Thyroid gland (tissue), 4 donors: ENCODE measurements at regions not wholly inside any gene's neighbourhood (a gene's known extent, or its start where the extent isn't known, plus 50 kb on each side); places are given as distances from the start of the nearest gene placed in this dataset.
A peak's percentile ranks its signal among the peaks of the same experiment; 100 is the strongest.

Experiments
- DNase-seq, 2 donors: peaks; one replicate each; pipeline ENCODE4 v3.0.0-alpha.2; 2019
- H3K27ac ChIP-seq, 3 donors: fragments of 200-600 bp; sonication (generic); 1 replicate in 2 of 3; 2 replicates in 1 of 3; pipeline ENCODE4 v1.5.1; 2016 to 2019; ENCODE audit warnings: mild to moderate bottlenecking in 1 of 3, moderate library complexity in 1 of 3
- H3K27me3 ChIP-seq: fragments of 200-600 bp; sonication (generic); one replicate; pipeline ENCODE4 v1.5.1; 2019
- H3K36me3 ChIP-seq, 2 donors: fragments of 200-600 bp; sonication (generic); one replicate each; pipeline ENCODE4 v1.5.1; 2016 to 2019
- H3K4me1 ChIP-seq, 2 donors: fragments of 200-600 bp; sonication (generic); one replicate each; pipeline ENCODE4 v1.5.1; 2017 to 2019
- H3K4me3 ChIP-seq, 3 donors: fragments of 200-600 bp; sonication (generic); replicated peaks in 1 of 3; 1 replicate in 2 of 3; 2 replicates in 1 of 3; pipeline ENCODE4 v1.5.1; 2016; ENCODE audit warnings: mild to moderate bottlenecking in 1 of 3
- H3K9me3 ChIP-seq: fragments of 200-600 bp; sonication (generic); one replicate; pipeline ENCODE4 v1.5.1; 2017
- POLR2A ChIP-seq, 2 donors: fragments of 450-650 bp; IDR thresholded peaks; one replicate each; pipeline ENCODE4 v1.6.1; 2017; ENCODE audit warnings: antibody characterized with exemption in 2 of 2, mild to moderate bottlenecking in 2 of 2, moderate library complexity in 1 of 2
- WGBS, 2 donors: methylation state at CpG; one replicate each; pipeline ENCODE4 v1.1.5; 2017; 5-methylcytosine and 5-hydroxymethylcytosine counted together
- intact Hi-C: fragments of 100-400 bp; cut with DNase I; formaldehyde crosslinking; loops from one replicate; pipeline ENCODE4 v1.15.1; 2023
- TF ChIP-seq, protein P1 (sequence below), 6 experiments: fragments of 200-600 bp in 3 of 6; fragments of 450-650 bp in 3 of 6; sonication (generic) in 3 of 6; IDR thresholded peaks; one replicate each; pipeline ENCODE4 v1.5.1; 2016 to 2019; ENCODE audit warnings: antibody characterized with exemption in 6 of 6, mild to moderate bottlenecking in 2 of 6, inconsistent platforms in 1 of 6, moderate library complexity in 1 of 6

DNA sequence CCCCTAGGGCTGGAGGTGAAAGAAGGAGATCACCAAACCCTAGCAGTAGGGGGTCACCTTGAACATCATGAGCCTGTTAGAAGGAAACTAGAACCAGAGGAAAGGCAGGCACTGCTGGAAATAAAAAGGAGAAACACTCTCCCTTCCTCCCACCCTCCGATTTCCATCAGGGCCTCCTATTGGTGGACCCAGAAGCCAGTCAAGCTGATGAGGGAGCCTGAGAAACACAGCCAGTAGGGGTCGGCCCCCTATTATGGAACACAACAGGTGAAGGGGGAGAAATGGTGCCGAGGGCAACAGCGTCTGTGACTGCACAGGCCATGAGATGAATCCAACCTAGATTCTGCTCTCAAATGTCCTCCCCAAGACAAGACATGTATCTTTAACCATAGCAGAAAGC lies 156.1 kb upstream of the LRFN2 start:
- Histone ChIP-seq H3K9me3 (no peaks in the 10 kb centered on the region), H3K36me3 (no peaks in the 10 kb centered on the region), H3K27ac (no peak overlapping the region), H3K4me3 (no peak overlapping the region), H3K4me1 (no peaks in the 10 kb centered on the region), H3K27me3 (no peaks in the 10 kb centered on the region)
- TF ChIP-seq, protein P1, sequence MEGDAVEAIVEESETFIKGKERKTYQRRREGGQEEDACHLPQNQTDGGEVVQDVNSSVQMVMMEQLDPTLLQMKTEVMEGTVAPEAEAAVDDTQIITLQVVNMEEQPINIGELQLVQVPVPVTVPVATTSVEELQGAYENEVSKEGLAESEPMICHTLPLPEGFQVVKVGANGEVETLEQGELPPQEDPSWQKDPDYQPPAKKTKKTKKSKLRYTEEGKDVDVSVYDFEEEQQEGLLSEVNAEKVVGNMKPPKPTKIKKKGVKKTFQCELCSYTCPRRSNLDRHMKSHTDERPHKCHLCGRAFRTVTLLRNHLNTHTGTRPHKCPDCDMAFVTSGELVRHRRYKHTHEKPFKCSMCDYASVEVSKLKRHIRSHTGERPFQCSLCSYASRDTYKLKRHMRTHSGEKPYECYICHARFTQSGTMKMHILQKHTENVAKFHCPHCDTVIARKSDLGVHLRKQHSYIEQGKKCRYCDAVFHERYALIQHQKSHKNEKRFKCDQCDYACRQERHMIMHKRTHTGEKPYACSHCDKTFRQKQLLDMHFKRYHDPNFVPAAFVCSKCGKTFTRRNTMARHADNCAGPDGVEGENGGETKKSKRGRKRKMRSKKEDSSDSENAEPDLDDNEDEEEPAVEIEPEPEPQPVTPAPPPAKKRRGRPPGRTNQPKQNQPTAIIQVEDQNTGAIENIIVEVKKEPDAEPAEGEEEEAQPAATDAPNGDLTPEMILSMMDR (IDR thresholded peaks at IDR 0.05), result no peak
- TF ChIP-seq POLR2A (IDR thresholded peaks at IDR 0.05), result no peak
- no peak for DNase-seq
- 69% methylated on average over 4 of the region's 4 CpGs for WGBS, 2 donors
- intact Hi-C loops, result no loop called here

GRCh38 chr6:40740518-40740917 lies 153.4 kb upstream of the LRFN2 start:
- 78 to 89% methylated on average over 3 of the region's 3 CpGs for WGBS, 2 donors
- no peaks in the 10 kb centered on the region for H3K9me3 ChIP-seq
- H3K4me3 ChIP-seq, result no peak overlapping the region
- H3K27ac ChIP-seq, result no peak overlapping the region
- H3K36me3 ChIP-seq, result no peaks in the 10 kb centered on the region
- no peak for DNase-seq
- intact Hi-C loops, result no loop called here
- H3K4me1 ChIP-seq, result no peaks in the 10 kb centered on the region
- TF ChIP-seq, protein P1 (IDR thresholded peaks at IDR 0.05), result no peak
- TF ChIP-seq POLR2A (IDR thresholded peaks at IDR 0.05), result no peak
- H3K27me3 ChIP-seq, result no peaks in the 10 kb centered on the region

DNA sequence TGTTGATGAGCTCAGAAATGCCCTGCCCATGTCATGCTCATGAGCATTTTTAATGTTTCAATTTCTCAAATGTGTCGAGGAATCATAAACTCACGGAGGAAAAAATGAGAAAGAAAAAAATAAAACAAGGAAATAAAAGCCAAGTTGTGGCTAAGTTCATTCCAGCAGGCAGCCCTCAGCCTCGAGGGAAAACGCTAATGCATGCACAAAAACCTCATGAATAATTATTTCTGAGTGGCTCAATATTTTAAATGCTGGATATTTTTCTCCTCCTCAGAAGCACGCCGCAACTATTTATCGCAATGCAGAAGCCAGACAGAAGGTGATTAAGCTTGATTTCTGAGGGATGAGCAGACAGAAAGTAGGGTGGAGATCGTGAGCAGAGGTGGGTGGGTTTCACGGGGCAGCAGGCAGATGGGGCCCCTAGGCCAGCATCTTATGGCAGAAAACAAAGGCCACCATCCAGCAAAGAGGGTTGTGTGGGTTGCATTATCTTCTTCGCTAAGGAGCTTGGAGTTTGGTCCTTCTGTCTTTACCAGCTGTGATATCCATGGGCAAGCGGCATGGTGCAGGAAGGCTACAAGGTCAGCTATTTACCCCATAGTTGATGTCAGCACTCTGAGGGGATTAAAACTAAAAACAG lies 151.5 kb upstream of the LRFN2 start:
- H3K4me1 ChIP-seq, result no peaks in the 10 kb centered on the region
- intact Hi-C loops, result no loop called here
- no peak overlapping the region for H3K27ac ChIP-seq
- H3K9me3 ChIP-seq, result no peaks in the 10 kb centered on the region
- no peak for DNase-seq
- H3K27me3 ChIP-seq, result no peaks in the 10 kb centered on the region
- H3K4me3 ChIP-seq, result no peak overlapping the region
- H3K36me3 ChIP-seq, result no peaks in the 10 kb centered on the region
- TF ChIP-seq, protein P1 (IDR thresholded peaks at IDR 0.05), result no peak
- no peak for TF ChIP-seq POLR2A (IDR thresholded peaks at IDR 0.05)
- WGBS, 2 donors, result 78 to 79% methylated on average over 11 of the region's 11 CpGs

DNA sequence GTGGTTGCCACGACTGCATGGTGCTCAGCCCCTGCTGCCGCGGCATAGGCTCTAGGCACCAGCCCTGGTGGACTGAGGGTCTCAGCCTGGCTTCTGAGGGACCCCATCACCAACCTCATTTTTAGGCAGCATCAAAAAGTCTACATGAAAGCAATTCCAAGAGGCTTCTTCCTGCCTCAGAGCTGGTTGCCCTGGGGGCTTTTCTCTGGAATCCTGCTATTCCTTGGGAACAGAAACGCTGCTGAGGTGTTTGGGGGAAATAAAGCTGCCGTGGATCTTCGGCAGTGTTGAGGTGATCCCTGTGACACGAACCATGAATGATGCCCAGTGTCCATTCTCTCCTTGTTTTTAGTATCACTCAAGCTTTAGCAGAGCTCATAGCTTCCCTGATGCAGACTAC lies 148.4 kb upstream of the LRFN2 start:
- 73 to 85% methylated on average over 7 of the region's 7 CpGs for WGBS, 2 donors
- Histone ChIP-seq H3K4me1 (no peaks in the 10 kb centered on the region), H3K4me3 (no peak overlapping the region), H3K27me3 (no peaks in the 10 kb centered on the region), H3K9me3 (no peaks in the 10 kb centered on the region), H3K27ac (no peak overlapping the region), H3K36me3 (no peaks in the 10 kb centered on the region)
- no peak for DNase-seq
- TF ChIP-seq, protein P1 (IDR thresholded peaks at IDR 0.05), result no peak
- TF ChIP-seq POLR2A (IDR thresholded peaks at IDR 0.05), result no peak
- intact Hi-C loops, result no loop called here

DNA sequence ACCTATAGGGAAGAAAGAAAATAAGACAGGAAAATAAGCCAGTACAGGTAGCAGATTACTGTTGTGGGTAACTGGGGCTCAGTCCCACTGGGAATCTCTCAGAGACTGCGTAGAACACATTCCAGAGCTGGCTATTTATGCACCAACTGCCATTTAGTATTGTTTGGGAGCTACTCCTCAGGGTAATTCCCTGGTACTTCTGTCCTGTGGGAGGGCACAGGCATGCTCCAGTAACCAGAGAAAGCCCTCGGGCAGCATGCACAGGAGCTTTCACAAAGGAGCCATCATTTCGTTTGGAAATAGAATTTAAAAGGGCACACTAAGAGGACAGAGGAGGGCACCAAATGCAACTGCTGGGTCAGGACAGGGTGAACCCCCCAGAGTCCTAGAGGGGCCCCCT lies 148.0 kb upstream of the LRFN2 start:
- intact Hi-C loops, result no loop called here
- Histone ChIP-seq H3K36me3 (no peaks in the 10 kb centered on the region), H3K4me3 (no peak overlapping the region), H3K27ac (no peak overlapping the region), H3K9me3 (no peaks in the 10 kb centered on the region), H3K27me3 (no peaks in the 10 kb centered on the region), H3K4me1 (no peaks in the 10 kb centered on the region)
- TF ChIP-seq, protein P1 (IDR thresholded peaks at IDR 0.05), result no peak
- no peak for TF ChIP-seq POLR2A (IDR thresholded peaks at IDR 0.05)
- peak; percentile 4 to 10 for DNase-seq
- WGBS, 2 donors, result 22 to 27% methylated on average over 3 of the region's 3 CpGs
